ENCODE measurements at regions not wholly inside any gene's neighbourhood (a gene's known extent, or its start where the extent isn't known, plus 50 kb on each side); places are given as distances from the start of the nearest gene placed in this dataset.
A peak's percentile ranks its signal among the peaks of the same experiment; 100 is the strongest.
"Not testable (repeated sequence)": the region's sequence is repeated elsewhere in the genome, so short reads cannot be mapped to it uniquely, and the experiment has no call there.

- DNase-seq (ENCODE audit: low spot score), result no peak
- in situ Hi-C loops (cut with HindIII; ENCODE audit: low sequenced_read_pairs), result no loop called here
Observed at GRCh38 chr14:55762595-55763232, 182.7 kb downstream of the KTN1 start.

- in situ Hi-C loops (cut with HindIII; ENCODE audit: low sequenced_read_pairs), result no loop called here
- no peak for DNase-seq (ENCODE audit: low spot score)
Observed at GRCh38 chr14:55764784-55765183, 184.8 kb downstream of the KTN1 start.

- in situ Hi-C loops (cut with HindIII; ENCODE audit: low sequenced_read_pairs), result no loop called here
- no peak for DNase-seq (ENCODE audit: low spot score)
Observed at GRCh38 chr14:55766071-55766470, 186.1 kb downstream of the KTN1 start.

DNA sequence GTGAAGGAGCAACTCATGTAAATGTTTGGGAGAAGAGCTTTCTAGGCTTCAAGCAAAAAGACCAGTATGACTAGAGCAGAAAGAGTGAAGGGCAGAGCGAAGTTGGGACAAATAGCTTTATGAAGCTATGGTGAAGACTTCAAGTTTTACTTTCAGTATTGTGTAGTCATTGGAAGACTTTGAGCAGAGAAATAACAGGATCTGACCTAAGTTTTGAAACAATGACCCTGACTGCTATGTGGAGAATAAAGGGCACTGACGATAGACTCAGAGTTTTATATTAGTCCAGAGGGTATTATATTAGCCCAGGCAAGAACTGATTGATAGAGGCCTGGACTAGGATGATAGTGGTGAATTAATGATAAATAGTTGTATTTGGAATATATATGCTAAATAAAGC is 187.3 kb downstream of the KTN1 start:
- no peak for DNase-seq (ENCODE audit: low spot score)
- in situ Hi-C loops (cut with HindIII; ENCODE audit: low sequenced_read_pairs), result no loop called here

DNA sequence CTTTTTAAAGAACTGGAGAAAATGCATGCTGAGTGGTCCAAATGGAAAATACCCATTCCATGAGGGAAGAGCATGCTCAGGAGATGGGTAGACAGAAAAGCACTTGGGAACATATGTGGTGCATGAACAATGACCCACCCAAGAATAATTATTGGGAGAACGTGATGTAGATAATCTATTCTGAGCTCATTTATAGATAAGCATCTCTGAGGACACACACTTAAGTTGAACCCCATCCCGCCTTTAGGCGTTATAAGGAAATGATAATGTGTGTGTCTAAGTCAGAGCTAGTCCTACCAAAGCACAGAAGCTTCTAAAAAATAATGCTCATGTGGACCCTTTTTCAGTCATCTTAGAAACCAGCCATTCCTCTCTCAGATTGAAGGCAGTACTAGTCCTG is 189.9 kb downstream of the KTN1 start:
- in situ Hi-C loops (cut with HindIII; ENCODE audit: low sequenced_read_pairs), result no loop called here
- no peak for DNase-seq (ENCODE audit: low spot score)

DNA sequence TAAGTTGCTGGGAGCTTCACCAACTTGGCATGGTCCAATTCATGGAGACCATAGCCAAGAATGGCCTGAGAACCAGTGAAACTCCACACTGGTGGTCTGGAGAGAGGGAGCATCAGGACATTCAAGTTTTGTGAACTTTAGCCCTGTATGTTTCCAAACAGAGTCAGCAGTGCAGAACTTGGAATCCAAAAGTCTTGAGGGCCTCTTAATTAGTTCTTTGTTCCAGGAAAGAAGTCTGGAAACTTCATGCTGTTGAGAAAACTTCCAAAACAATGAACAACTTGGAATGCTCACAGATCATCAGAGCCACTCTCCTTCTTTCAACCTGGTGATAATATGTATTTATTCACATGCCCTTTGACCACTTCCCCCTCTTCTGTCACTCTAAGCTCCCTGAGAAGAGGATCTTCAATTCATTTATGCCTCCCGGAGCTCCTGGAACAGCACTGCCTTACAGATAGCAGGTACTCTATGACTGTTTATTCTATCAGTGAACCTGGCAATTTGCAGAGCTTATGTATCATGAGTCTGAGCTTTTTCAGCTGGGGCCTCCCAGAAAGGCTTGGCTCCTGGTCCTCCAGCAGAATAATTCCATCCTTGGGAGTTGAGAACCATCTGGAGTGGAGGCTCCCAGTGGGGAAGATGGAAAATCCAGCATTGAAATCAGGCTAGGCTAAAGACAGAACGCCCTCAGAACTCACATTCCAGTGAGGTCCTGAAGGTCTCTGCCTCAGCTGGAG is 191.4 kb downstream of the KTN1 start:
- DNase-seq (ENCODE audit: low spot score), result no peak
- in situ Hi-C loops (cut with HindIII; ENCODE audit: low sequenced_read_pairs), result no loop called here

DNA sequence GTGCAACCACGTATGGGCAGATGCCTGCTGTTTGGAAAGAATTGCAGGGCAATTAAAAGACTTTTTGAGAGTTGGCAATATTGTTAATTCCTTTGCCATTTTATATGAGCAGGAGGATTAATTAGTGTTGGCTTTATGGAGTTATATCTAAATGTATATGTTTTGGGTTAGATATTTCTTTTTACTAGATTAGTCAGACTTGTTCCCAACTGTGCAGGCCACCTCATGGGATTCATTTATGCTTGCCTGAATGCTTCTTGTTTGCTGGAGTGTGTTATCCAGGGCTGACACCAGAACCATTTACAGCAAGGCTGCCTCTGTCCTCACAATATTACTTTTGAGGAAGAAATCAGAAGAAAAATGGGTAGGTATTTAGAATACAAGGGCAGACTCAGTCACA is 192.5 kb downstream of the KTN1 start:
- in situ Hi-C loops (cut with HindIII; ENCODE audit: low sequenced_read_pairs), result no loop called here
- no peak for DNase-seq (ENCODE audit: low spot score)

- DNase-seq (ENCODE audit: low spot score), result no peak
Observed at GRCh38 chr14:55773312-55773711, 193.3 kb downstream of the KTN1 start.

GRCh38 chr14:55773984-55774545 is 194.1 kb downstream of the KTN1 start:
- no peak for DNase-seq (ENCODE audit: low spot score)
- in situ Hi-C loops (cut with HindIII; ENCODE audit: low sequenced_read_pairs), result no loop called here

More at GRCh38 chr14:55773312-55773711, 193.3 kb downstream of the KTN1 start:
- in situ Hi-C loops (cut with HindIII; ENCODE audit: low sequenced_read_pairs), result no loop called here

GRCh38 chr14:55777877-55778276 is 197.9 kb downstream of the KTN1 start:
- in situ Hi-C loops (cut with HindIII; ENCODE audit: low sequenced_read_pairs), result no loop called here
- no peak for DNase-seq (ENCODE audit: low spot score)

DNA sequence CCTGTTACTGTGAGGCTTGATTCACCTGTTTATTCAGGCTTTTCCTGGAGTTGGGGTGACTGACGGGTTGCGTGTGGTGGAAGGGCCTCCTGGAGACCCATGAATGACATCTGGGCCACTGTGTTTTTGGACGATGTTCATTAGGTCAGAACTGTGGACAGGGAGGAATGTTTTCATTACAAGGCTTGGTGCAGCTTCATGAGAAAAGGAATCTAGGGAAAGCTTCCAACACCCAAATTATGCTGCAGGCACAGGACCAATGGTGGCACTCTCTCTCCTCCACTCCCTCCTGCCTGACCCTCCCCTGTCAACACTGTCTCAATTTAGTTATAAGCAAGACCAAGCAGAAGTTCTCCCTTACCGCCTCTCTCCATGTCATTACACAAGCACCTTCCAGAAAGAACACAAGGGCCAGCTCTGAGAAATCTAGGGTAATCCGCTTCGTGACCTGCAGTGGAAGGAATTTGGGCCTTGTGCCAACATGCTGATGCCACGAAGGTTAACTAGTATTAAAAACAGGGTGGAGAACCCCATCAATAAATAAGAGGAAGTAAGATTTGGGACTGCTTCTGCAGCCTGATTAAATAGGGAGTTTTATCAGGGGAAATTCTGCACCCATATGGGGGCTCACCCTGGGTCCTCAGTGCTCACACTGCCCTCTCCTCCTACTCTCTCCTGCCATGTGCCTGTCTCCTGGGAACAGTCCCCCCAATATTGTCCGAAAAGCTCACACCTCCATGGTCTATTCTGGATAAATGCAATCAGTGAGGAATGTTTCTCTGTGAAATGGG is 200.3 kb downstream of the KTN1 start:
- in situ Hi-C loops (cut with HindIII; ENCODE audit: low sequenced_read_pairs), result no loop called here
- peak; percentile 5 for DNase-seq (ENCODE audit: low spot score)

DNA sequence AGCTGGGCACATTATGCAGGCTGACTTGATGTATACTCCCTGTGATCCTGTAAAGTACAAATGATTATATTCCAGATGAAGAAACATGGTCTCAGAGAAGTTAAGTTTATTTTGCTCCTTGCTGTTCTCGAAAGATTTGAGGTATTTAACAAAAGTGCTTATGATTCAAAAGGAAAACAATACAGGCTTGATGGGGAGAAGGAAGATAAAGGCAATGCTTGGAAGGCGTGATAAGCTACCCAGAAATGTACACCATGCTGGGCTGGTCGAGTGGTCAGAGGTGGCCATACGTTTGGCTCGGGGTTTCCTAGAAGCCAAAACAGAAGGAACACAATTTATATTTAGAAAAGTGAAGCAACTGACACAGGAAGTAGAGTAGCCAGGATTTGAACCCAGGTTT is 201.0 kb downstream of the KTN1 start:
- DNase-seq (ENCODE audit: low spot score), result no peak
- in situ Hi-C loops (cut with HindIII; ENCODE audit: low sequenced_read_pairs), result no loop called here

DNA sequence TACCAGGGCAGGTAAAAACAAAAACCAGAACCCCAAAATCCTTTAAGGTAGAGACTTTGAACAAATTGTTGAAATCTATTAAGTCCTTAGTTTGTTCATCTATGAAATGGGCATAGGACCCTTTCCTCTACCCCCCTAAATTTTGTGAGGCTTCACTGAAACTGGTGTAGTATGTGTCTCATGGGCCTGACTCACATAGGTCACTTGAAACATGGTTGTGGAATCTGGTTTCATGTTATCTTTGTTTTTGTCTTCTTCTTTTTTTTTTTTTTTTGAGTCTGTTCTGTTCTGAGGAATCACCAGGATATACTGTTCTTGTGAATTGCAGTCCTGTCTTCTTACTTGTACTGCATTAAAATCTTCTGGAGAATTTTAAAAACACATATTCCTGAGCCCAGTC is 202.2 kb downstream of the KTN1 start:
- in situ Hi-C loops (cut with HindIII; ENCODE audit: low sequenced_read_pairs), result no loop called here
- no peak for DNase-seq (ENCODE audit: low spot score)

DNA sequence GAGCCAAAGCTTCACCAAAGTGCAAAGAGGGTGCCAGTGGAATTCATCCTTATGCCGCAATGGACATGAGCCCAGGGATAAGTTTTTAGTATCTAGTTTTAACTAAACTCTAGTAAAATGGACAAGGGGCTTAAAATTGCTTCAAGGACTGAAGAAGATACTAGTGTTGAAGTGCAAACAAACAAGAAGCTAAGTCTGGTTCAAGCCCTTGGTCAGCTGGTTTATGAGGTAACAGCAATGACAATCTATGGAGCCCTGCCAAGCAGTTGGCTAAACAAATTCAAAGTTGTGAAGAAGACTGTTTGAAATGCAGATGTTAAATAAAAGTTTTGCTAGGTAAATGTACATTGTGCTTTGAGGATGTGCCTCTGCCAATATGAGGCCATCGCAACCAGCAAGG is 209.4 kb downstream of the KTN1 start:
- in situ Hi-C loops (cut with HindIII; ENCODE audit: low sequenced_read_pairs), result no loop called here

GRCh38 chr14:55794655-55795595 is 214.9 kb downstream of the KTN1 start:
- DNase-seq (ENCODE audit: low spot score), result no peak
- in situ Hi-C loops (cut with HindIII; ENCODE audit: low sequenced_read_pairs), result no loop called here

More for the DNA sequence above, 209.4 kb downstream of the KTN1 start:
- no peak for DNase-seq (ENCODE audit: low spot score)

- DNase-seq (ENCODE audit: low spot score); in situ Hi-C loops (cut with HindIII; ENCODE audit: low sequenced_read_pairs): not testable (repeated sequence)
Observed at GRCh38 chr14:55796513-55796912, 216.5 kb downstream of the KTN1 start.

DNA sequence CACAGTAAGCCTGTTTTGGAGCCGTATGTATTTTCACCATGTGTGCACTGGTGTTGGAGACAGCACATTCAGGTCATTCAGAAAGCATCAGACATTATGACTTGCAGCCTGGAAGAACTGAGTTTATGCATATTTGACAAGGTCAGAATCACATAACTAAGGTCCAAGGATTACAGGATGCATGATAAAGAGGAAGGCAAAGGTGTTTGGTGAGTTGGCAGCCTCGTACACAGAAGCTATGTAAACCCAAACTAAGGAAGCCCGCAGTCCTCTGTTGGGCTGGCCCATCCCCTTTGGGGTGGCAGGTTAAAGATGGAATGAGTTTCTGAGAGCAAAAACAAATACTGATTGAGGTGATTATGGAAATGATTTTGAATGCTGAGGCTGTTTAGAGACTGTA is 218.4 kb downstream of the KTN1 start:
- in situ Hi-C loops (cut with HindIII; ENCODE audit: low sequenced_read_pairs), result no loop called here
- no peak for DNase-seq (ENCODE audit: low spot score)

DNA sequence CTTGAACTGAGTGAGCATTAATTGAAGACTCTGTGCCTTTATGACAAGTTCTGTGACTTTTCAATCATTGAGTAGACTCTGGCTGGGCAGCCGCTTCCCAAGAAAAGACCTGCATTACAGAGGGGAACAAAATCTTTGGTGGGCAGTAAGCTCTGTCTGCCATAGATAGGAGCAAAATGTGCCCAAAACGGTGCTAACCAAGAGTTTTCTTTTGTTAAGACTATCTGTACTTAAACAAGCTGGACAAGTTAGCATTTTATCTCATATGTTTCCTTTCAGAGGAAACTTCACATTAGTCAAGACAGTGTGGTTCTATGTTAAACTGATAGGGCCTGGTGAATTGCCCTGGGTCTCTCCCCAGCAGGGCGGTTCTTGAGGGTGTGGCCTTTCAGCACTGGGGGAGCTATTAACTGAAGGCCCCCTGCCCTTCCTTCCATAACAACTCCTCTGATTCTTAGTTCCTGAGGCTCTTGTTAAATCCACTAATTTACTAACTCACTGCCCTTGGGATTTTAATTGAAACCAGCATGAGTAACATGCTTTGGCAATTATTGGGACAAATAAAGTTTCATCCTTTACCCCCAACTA is 219.6 kb downstream of the KTN1 start:
- in situ Hi-C loops (cut with HindIII; ENCODE audit: low sequenced_read_pairs), result no loop called here
- DNase-seq (ENCODE audit: low spot score), result no peak
